ENCODE measurements at regions not wholly inside any gene's neighbourhood (a gene's known extent, or its start where the extent isn't known, plus 50 kb on each side); places are given as distances from the start of the nearest gene placed in this dataset.

DNA sequence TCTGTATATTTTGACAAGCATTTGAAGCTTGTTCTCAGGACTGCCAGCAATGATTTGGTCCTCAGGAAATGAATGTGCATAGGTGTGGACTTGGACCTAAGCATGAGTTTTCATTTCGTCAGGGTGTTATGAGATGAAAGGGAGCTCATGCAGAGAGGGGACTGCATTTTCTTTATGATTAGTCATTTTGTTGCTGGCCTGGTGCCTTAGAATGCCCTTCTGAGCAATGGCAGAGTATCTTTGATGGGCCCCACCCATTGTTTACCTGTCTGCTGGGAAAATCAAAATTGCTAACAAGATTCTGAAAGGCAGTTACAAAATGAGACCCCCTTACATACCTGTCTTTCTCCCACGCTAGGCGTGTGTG is 51.5 kb upstream of the MTHFD1L start:
- Histone ChIP-seq H2BK20ac (ENCODE audit: low read length) (no peak overlapping the region), H3K36me3 (ENCODE audit: control insufficient read depth in 2 of 4, insufficient read depth in 4 of 4, low read length in 3 of 4) (no peaks in the 10 kb centered on the region), H3K79me1 (ENCODE audit: low read depth, low read length) (no peaks in the 10 kb centered on the region), H2BK12ac (ENCODE audit: low read depth, low read length) (no peak overlapping the region), H2BK5ac (ENCODE audit: low read depth, low read length) (no peak overlapping the region), H2BK120ac (replicated peaks; ENCODE audit: low read depth, low read length) (no peak overlapping the region), H4K20me1 (replicated peaks in 1 of 2; ENCODE audit: control insufficient read depth in 1 of 2, insufficient read depth in 2 of 2, low read length in 2 of 2) (no peaks in the 10 kb centered on the region), H3K9me3 (ENCODE audit: insufficient read depth in 2 of 2, low read depth in 1 of 2, low read length in 1 of 2) (peaks cover 0 to 5% of the 10 kb centered on the region in 2 experiments; a peak in 1 of 4 replicates), H3K27ac (ENCODE audit: low read depth, low read length) (no peak overlapping the region), H3K23ac (ENCODE audit: insufficient read length) (no peak overlapping the region), H4K91ac (replicated peaks; ENCODE audit: insufficient read length, low read length) (no peak overlapping the region), H2BK15ac (ENCODE audit: low read length) (no peak overlapping the region), H3K4me1 (replicated peaks in 1 of 4; ENCODE audit: control insufficient read depth in 3 of 4, insufficient read depth in 4 of 4, low read length in 3 of 4) (0 out of 7 replicates have a peak, but pooled peaks cover 0 to 2% (median 0%) of the 10 kb centered on the region in 4 experiments), H3K9ac (replicated peaks in 1 of 4; ENCODE audit: extremely low read depth in 1 of 4, low read depth in 3 of 4, low read length in 3 of 4) (no peak overlapping the region), H4K5ac (ENCODE audit: insufficient read length, low read depth, low read length) (no peak overlapping the region), H3K27me3 (replicated peaks in 1 of 4; ENCODE audit: control insufficient read depth in 3 of 4, extremely low read depth in 1 of 4, insufficient read depth in 3 of 4, low read length in 3 of 4) (no peaks in the 10 kb centered on the region; a peak in 1 of 7 replicates), H3K14ac (ENCODE audit: insufficient read length) (no peak overlapping the region), H3K18ac (ENCODE audit: extremely low read depth, low read length) (no peak overlapping the region), H4K8ac (ENCODE audit: extremely low read depth, insufficient read depth, low read length) (no peak overlapping the region), H3K56ac (replicated peaks; ENCODE audit: insufficient read length, low read depth, low read length) (no peak overlapping the region), H3K4me3 (ENCODE audit: extremely low read depth in 1 of 4, insufficient read depth in 2 of 4, low read depth in 3 of 4, low read length in 4 of 4) (no peak overlapping the region), H3K4ac (replicated peaks; ENCODE audit: insufficient read length, low read depth, low read length) (no peak overlapping the region), H2AK5ac (ENCODE audit: low read depth, low read length) (no peak overlapping the region), H3K4me2 (ENCODE audit: insufficient read depth in 1 of 2, low read depth in 2 of 2, low read length in 2 of 2) (no peak overlapping the region), H3K23me2 (ENCODE audit: low read depth, low read length) (no peaks in the 10 kb centered on the region), H3K79me2 (ENCODE audit: control insufficient read depth in 1 of 2, insufficient read depth in 2 of 2, low read length in 2 of 2) (no peaks in the 10 kb centered on the region), H2AFZ (ENCODE audit: low read length) (no peak overlapping the region)
- TF ChIP-seq SP2 (IDR thresholded peaks at IDR 0.05; ENCODE audit: low read length) (no peak), CEBPB (IDR thresholded peaks at IDR 0.05; ENCODE audit: low read depth, low read length) (no peak), GABPA (IDR thresholded peaks at IDR 0.05; ENCODE audit: borderline replicate concordance, insufficient read depth, low read length) (no peak)
- FAIRE-seq (no peak), DNase-seq (ENCODE audit: low read depth in 1 of 2, low spot score in 2 of 2) (no peak)
- 86% methylated on average over 3 of the region's 3 CpGs; no CpG with 5 or more reads in 1 of the 2 experiments for WGBS, 2 experiments (ENCODE audit: extremely low coverage in 1 of 2, insufficient coverage in 1 of 2, insufficient read length in 1 of 2, insufficient replicate concordance in 2 of 2, low coverage in 1 of 2, low lambda C conversion rate in 2 of 2, missing lambda C conversion rate in 1 of 2)
- ChIA-PET CTCF (ENCODE audit: partially characterized antibody) (interaction anchor here (0.6 to 9.3 kb wide), 14 partner anchors 11 to 743 kb away, joined by 3 to 150 read pairs (median 4); no protein-coding TSS in a partner anchor), POLR2A (ENCODE audit: partially characterized antibody) (no interaction called here)

Data from H1 (cell line).